ENCODE measurements at regions not wholly inside any gene's neighbourhood (a gene's known extent, or its start where the extent isn't known, plus 50 kb on each side); places are given as distances from the start of the nearest gene placed in this dataset.

DNA sequence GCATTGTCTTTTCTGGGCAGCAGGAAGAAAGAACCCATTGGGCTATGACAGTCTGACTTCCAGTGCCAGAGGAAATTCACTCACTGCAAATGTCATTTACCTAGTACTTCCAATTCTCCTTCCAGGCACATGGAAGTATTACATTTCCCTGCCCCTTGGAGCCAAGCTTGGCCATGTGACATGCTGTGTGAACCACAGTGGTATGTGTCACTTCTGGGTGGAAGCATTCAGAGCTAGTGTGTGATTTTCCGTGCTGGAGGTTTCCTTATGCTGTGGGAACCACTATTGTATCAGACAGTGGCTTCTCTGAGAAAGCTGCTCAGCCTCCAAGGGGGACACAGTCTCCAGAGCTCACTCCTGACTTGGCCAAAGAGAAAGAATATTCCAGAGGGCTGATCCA lies 387.6 kb downstream of the CDC5L start:
- Mint-ChIP-seq H3K27me3 (ENCODE audit: insufficient read depth, unreplicated experiment) (peaks cover 15% of the 10 kb centered on the region), H3K36me3 (ENCODE audit: insufficient read depth, unreplicated experiment) (no peaks in the 10 kb centered on the region), H3K4me3 (ENCODE audit: unreplicated experiment) (no peak overlapping the region), H3K27ac (ENCODE audit: unreplicated experiment) (no peak overlapping the region), H3K9me3 (ENCODE audit: unreplicated experiment) (no peaks in the 10 kb centered on the region), H3K4me1 (ENCODE audit: low read depth, unreplicated experiment) (no peaks in the 10 kb centered on the region)
- ChIA-PET CTCF (no interaction called here), POLR2A (no interaction called here)
- BruUV-seq (replicated peaks), result no TSS peak
- no peaks in the 10 kb centered on the region for H3K9me3 ChIP-seq
- H3K4me3 ChIP-seq (ENCODE audit: low read depth, low read length), result no peak overlapping the region
- DNase-seq, result no peak
- no peaks in the 10 kb centered on the region for H3K4me1 ChIP-seq
- intact Hi-C loops (cut with micrococcal nuclease; ENCODE audit: unreplicated experiment), result no loop called here
- no peaks in the 10 kb centered on the region; the same call in 1 of the 2 replicates for H3K27me3 ChIP-seq (replicated peaks; ENCODE audit: control insufficient read depth, insufficient read depth, low read length)
- TF ChIP-seq, protein P1, sequence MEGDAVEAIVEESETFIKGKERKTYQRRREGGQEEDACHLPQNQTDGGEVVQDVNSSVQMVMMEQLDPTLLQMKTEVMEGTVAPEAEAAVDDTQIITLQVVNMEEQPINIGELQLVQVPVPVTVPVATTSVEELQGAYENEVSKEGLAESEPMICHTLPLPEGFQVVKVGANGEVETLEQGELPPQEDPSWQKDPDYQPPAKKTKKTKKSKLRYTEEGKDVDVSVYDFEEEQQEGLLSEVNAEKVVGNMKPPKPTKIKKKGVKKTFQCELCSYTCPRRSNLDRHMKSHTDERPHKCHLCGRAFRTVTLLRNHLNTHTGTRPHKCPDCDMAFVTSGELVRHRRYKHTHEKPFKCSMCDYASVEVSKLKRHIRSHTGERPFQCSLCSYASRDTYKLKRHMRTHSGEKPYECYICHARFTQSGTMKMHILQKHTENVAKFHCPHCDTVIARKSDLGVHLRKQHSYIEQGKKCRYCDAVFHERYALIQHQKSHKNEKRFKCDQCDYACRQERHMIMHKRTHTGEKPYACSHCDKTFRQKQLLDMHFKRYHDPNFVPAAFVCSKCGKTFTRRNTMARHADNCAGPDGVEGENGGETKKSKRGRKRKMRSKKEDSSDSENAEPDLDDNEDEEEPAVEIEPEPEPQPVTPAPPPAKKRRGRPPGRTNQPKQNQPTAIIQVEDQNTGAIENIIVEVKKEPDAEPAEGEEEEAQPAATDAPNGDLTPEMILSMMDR (IDR thresholded peaks at IDR 0.05; ENCODE audit: insufficient read depth in 1 of 2, low read depth in 1 of 2, low read length in 1 of 2, severe bottlenecking in 1 of 2, unreplicated experiment in 1 of 2), result no peak
- H3K36me3 ChIP-seq (ENCODE audit: control insufficient read depth, insufficient read depth, low read length), result no peaks in the 10 kb centered on the region

DNA sequence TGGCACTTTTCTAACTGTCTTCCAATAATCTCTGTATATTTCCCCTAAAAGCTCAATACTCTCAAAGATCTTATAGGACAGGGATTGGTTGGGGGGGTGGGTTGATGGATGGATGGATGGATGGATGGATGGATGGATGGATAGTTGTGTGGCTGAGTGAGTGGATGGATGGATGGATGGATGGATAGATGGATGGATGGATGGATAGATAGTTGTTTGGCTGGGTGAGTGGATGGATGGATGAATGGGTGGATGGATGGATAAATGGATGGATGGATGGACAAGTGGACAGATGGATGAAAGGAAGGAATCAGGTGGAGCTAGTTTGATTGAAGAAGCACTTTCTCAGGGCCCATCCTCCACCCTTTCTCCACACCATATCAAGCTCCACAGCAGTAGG lies 388.8 kb downstream of the CDC5L start:
- Mint-ChIP-seq H3K27me3 (ENCODE audit: insufficient read depth, unreplicated experiment) (peaks cover 15% of the 10 kb centered on the region), H3K4me3 (ENCODE audit: unreplicated experiment) (no peak overlapping the region), H3K27ac (ENCODE audit: unreplicated experiment) (no peak overlapping the region), H3K4me1 (ENCODE audit: low read depth, unreplicated experiment) (no peaks in the 10 kb centered on the region), H3K9me3 (ENCODE audit: unreplicated experiment) (no peaks in the 10 kb centered on the region), H3K36me3 (ENCODE audit: insufficient read depth, unreplicated experiment) (no peaks in the 10 kb centered on the region)
- CTCF ChIA-PET, result no interaction called here
- intact Hi-C loops (cut with micrococcal nuclease; ENCODE audit: unreplicated experiment), result no loop called here
- POLR2A ChIA-PET, result no interaction called here
- TF ChIP-seq, protein P1 (IDR thresholded peaks at IDR 0.05; ENCODE audit: insufficient read depth in 1 of 2, low read depth in 1 of 2, low read length in 1 of 2, severe bottlenecking in 1 of 2, unreplicated experiment in 1 of 2), result no peak
- no peaks in the 10 kb centered on the region for H3K36me3 ChIP-seq (ENCODE audit: control insufficient read depth, insufficient read depth, low read length)
- no peaks in the 10 kb centered on the region for H3K4me1 ChIP-seq
- no TSS peak for BruUV-seq (replicated peaks)
- no peaks in the 10 kb centered on the region; the same call in 1 of the 2 replicates for H3K27me3 ChIP-seq (replicated peaks; ENCODE audit: control insufficient read depth, insufficient read depth, low read length)
- DNase-seq, result no peak
- H3K9me3 ChIP-seq, result no peaks in the 10 kb centered on the region
- H3K4me3 ChIP-seq (ENCODE audit: low read depth, low read length), result no peak overlapping the region

DNA sequence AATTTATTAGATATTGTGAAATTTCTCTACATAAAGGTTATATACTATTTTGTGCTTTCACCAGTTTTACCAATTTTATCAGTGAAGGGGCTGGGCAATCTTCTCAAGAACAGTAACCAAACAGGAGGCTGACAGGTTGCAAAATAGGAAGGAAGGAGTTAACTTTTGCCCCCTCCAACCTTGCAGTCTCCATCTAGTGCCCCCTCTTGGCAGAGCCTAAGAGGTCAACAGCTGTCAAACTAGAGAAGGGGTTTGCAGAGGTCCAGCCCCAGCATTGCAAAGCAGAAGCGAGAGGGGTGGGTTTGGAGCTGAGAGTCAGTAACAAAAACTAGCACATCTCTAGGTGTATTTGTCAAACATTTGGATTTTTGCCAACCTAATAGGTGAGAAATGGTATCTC lies 391.0 kb downstream of the CDC5L start:
- no peak overlapping the region for H3K27ac Mint-ChIP-seq (ENCODE audit: unreplicated experiment)
- Histone ChIP-seq H3K36me3 (ENCODE audit: control insufficient read depth, insufficient read depth, low read length) (no peaks in the 10 kb centered on the region), H3K9me3 (no peaks in the 10 kb centered on the region), H3K4me1 (no peaks in the 10 kb centered on the region), H3K4me3 (ENCODE audit: low read depth, low read length) (no peak overlapping the region), H3K27me3 (replicated peaks; ENCODE audit: control insufficient read depth, insufficient read depth, low read length) (no peaks in the 10 kb centered on the region; the same call in 1 of the 2 replicates)
- H3K9me3 Mint-ChIP-seq (ENCODE audit: unreplicated experiment), result no peaks in the 10 kb centered on the region
- no peak overlapping the region for H3K4me3 Mint-ChIP-seq (ENCODE audit: unreplicated experiment)
- H3K27me3 Mint-ChIP-seq (ENCODE audit: insufficient read depth, unreplicated experiment), result peaks cover 17% of the 10 kb centered on the region
- POLR2A ChIA-PET, result no interaction called here
- TF ChIP-seq, protein P1 (IDR thresholded peaks at IDR 0.05; ENCODE audit: insufficient read depth in 1 of 2, low read depth in 1 of 2, low read length in 1 of 2, severe bottlenecking in 1 of 2, unreplicated experiment in 1 of 2), result no peak
- intact Hi-C loops (cut with micrococcal nuclease; ENCODE audit: unreplicated experiment), result no loop called here
- H3K4me1 Mint-ChIP-seq (ENCODE audit: low read depth, unreplicated experiment), result no peaks in the 10 kb centered on the region
- no peak for DNase-seq
- CTCF ChIA-PET, result no interaction called here
- no peaks in the 10 kb centered on the region for H3K36me3 Mint-ChIP-seq (ENCODE audit: insufficient read depth, unreplicated experiment)
- no TSS peak for BruUV-seq (replicated peaks)
